GM12873 (cell line): ENCODE measurements at regions not wholly inside any gene's neighbourhood (a gene's known extent, or its start where the extent isn't known, plus 50 kb on each side); places are given as distances from the start of the nearest gene placed in this dataset.

Experiments used
- CTCF ChIP-seq: IDR thresholded peaks from 2 replicates; pipeline ENCODE4 v1.5.1; 2012; ENCODE audit warnings: low read depth, mild to moderate bottlenecking, moderate library complexity, low read length, control low read depth; ENCODE audit not compliant: insufficient read depth; ENCODE audit errors: missing control alignments

DNA sequence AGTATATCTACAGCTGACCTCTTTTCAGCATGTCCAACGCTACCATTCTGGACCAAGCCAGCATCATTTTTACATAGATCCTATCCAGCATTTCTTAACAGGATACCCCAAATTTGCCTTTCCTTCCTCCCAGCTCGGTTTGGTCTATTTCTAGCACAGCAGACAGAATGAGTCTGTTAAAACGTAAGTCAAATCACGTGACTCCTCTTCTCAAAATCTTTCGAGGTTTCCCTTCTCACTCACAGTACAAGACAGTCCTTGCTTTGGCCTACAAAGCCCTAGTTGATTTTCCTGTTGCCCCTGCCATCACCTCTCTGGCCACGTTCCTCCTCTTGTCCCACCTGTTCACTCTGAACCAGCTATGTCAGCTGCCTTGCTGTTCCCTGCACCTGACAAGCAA is 711.7 kb downstream of the SORCS3 start:
- TF ChIP-seq CTCF: no peak

GRCh38 chr10:105352281-105352680 is 711.2 kb downstream of the SORCS3 start:
- no peak for TF ChIP-seq CTCF

DNA sequence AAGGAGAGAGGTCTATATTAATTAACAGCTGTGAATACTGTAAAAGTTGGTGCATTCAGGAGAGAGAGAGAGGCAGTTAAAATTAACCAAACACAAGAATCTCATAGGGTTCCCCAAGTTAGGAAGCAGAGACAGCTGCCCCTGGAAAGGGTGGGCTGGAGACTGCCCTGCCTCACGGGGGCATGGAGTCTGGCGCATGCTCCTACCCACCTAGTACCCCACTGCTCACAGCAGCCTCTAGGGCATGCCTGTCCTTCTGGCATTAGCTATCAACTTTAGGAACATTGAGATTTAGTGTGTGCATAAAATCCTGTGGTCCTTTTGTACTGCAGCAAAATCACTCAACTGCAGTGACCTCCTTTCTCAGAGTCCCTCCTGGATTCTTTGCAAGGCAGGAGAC is 710.1 kb downstream of the SORCS3 start:
- no peak for TF ChIP-seq CTCF

- TF ChIP-seq CTCF: no peak
Measured at GRCh38 chr10:105347487-105347886, 706.4 kb downstream of the SORCS3 start.

DNA sequence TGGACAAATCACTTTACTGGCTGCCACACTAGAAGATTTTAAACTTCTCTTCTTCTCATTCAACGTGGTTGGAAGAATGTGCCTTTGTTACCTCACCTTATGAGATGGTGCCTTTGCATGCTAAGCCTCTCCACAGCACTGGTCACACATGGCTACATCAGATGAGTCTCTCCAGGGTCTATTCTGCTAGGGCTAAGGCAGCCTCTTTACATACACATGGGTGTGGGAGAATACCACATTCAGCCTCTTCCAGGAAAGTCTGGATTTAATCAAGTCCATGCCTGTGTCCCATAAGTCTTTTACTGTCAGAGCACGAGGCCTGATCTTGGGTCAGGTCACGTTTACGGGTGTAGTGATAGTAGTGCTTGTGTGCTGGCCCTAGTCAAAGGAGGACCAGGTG is 701.5 kb downstream of the SORCS3 start:
- TF ChIP-seq CTCF: no peak

- TF ChIP-seq CTCF: no peak
Measured at GRCh38 chr10:105339669-105340068, 698.6 kb downstream of the SORCS3 start.

DNA sequence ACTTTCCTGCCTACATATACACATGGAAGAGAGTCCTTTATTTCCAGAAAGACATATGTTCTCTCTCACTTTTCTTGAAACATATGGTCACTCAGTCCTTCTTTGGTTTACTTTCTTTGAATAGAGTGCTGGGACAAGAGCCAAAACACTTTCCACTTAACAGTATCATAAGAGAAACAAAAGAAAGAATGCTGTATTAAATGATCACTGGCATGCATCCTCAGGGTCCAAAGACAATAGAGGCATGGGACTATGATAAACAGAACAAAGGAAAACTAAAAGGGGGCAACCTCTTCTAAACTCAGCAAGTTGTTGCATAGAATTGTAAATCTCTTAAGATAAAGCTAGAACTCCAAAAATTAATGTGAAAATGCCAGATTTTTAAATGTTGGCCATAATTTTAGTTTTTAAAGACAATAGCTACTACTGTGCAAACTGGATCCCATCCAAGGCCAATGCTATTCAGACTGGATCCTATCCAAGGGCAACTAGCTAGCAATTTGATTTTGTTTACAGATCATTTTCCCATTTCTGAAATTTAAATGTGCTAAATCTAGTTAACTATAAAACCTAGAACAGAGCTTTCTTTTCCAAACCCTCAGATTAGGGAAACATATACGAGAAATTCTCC is 687.5 kb downstream of the SORCS3 start:
- TF ChIP-seq CTCF: no peak
